GM21825 (cell line): ENCODE measurements at regions not wholly inside any gene's neighbourhood (a gene's known extent, or its start where the extent isn't known, plus 50 kb on each side); places are given as distances from the start of the nearest gene placed in this dataset.
"Not testable (repeated sequence)": the region's sequence is repeated elsewhere in the genome, so short reads cannot be mapped to it uniquely, and the experiment has no call there.

Source experiments
- ATAC-seq: cut with Tn5 transposase; IDR thresholded peaks from one replicate; pipeline ENCODE4 v1.9.1; 2021; ENCODE audit warnings: mild to moderate bottlenecking, moderate library complexity; ENCODE audit not compliant: unreplicated experiment

DNA sequence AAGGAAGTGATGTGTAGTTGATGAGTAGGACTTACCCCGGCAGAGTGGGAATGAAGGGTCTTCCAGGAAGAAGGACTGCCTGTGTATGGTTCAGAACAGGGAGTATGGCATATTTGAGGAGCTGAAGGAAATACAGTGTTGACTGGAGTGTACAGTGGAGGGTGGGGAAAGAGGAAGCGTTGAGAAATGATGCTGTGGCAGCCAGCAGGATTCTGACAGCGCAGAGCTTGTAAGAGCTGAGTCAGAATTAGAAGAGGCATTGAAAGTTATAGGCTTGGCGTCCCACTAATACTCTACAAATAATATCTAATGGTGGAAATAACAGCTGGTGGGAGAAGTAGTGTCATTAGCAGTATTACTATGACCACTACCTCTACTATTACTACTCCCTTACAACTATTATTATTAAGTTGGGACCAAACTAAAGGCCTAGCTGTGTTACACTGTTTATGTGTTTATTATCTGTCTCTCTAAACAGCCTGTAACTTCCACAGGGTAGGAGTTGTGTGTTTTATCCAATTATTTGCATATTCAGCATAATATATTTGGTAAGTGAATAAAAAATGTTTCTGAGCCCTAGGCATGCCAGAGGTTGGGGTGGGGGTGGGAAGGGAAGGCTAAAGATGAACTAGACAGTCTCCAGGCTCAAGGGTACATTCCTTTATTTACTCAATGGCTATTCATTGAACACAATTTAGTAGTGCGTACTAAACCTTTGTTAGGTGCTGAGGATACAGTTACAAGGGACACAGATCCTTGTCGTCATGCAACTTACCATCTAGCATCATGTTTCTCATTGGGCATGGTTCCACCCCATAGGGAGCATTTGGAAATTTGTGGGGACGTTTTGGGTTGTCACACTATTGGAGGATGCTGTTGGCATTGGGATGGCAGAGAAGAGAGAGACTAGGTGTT lies 428.8 kb upstream of the ONECUT1 start:
- no peak for ATAC-seq

- ATAC-seq: no peak
Measured at GRCh38 chr15:53216036-53216435, 425.9 kb upstream of the ONECUT1 start.

GRCh38 chr15:53213336-53213735 lies 423.2 kb upstream of the ONECUT1 start:
- no peak for ATAC-seq

DNA sequence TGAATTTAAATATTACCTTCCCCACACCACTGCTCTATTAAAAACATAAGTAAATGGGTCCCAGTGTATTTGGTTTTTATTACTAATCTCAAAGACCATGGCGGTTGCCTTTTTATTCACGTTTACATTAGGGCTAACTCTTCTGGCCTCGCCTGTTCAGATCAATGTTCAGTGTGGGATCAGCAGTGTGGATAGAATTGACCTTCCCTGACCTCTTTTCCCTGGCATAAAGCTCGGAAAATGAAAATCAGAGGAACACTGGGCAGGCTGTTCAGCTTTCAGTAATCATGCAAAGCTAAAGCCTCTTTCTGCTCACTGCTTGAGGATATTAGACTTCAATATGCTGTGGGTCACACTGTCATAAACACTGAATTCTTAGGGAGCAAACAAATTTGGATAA lies 422.6 kb upstream of the ONECUT1 start:
- no peak for ATAC-seq

DNA sequence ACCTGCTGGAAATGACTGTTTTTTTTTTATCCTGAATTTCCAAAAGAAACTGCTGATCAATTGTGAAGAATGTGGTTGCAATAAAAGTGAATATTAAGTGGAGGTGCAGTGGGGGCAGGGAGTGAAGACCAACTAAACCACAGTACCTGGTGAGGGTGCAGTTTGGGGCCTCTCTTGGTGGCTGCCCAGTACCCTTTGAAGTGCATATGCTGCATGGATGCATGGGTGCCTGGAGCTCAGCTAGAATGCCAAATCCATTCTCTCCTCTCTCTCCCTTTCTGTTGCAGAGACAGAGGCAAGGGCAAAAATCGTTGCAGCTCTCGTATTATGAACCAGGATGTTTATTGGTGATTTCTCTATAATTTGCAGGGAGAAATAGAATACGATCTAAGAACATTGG lies 420.5 kb upstream of the ONECUT1 start:
- ATAC-seq: no peak

DNA sequence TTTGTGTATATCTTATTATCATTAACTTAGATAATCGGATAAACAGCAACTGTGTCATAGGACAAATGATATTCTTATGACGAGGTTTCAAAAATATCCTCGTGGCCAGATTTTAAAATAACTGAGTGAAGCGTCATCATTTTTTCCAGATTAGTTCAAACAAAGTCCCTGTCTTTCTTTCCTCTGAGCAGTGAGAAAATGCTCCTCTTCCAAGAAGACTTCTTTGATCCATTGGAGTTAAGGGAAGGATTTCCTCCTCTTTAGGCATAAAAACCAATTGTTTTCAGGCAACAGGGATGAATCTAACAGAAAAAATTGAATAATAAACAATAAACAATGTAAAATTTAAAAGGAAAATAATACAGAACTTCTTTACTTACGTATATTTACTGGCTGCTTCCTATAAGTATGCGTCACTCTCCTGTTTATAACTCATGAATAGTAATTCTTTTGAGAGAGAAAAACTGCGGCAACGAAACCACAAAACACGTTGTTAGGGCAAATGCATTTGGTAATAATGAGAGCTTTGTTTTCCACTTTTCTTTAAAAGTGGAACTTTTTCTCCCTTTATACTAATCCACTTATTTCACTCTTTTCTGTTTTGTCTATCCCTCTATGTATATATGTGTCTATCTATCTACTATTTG lies 419.4 kb upstream of the ONECUT1 start:
- ATAC-seq: no peak

- no peak for ATAC-seq
Measured at GRCh38 chr15:53208751-53209150, 418.6 kb upstream of the ONECUT1 start.

DNA sequence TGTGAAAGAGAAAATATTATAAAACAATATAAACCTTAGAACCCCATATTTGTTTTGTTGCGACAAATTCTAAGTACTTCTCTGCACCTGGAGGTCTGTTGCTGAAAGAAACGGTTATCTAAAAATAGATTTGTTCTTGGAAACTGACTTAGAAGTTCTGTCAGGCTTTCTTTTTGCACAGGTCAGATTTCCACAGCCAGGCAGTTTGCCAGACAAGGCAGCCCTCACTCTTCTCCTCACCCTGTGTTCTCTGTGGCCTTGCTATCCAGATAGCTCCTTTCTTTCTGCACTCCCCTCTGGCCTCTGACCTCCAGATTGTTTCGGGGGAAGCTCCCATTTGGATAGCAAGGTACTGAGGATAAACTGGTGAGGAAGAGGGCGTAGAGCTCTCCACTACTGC lies 413.3 kb upstream of the ONECUT1 start:
- ATAC-seq: no peak

- no peak for ATAC-seq
Measured at GRCh38 chr15:53202876-53203275, 412.7 kb upstream of the ONECUT1 start.

DNA sequence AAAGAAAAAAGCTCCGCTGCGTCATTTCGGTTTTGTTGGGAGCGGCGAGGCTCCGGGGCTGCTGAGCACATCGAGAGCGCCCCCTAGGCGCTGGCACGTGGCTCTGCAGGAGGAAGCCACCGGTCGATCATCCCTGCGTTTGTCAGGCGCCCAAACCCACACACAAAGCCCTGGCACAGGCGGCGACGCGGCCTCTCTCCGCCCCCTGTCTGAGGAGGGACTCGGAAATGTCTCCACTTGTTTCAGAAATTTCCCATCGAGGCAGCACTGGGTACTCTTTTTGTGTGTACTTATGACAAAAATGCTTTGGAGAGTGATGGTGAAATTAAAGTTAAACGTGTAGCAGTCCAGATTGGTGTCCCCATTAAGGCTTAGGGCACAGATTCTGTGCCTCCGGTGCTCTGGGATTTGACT lies 407.3 kb upstream of the ONECUT1 start:
- peak; percentile 52 for ATAC-seq

DNA sequence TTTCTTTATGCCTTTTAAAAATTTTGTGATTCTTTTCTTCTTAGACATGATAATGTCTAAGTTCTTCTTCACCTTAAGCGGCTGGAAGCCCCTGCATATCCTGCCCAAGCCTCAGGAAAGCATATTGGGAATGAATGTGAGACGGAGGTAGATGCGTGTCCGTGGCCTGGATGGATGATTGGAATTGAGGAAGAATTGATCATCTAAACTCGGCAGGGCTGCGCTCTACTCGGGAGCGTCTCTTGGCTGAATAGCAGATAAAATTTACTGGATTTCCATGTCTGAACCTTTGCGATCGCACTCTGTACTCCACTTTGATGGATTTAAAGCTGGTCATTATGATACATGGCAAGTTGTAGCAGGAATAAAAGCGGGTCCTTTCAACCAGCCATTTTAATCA lies 406.7 kb upstream of the ONECUT1 start:
- ATAC-seq: no peak

GRCh38 chr15:53196242-53196641 lies 406.1 kb upstream of the ONECUT1 start:
- ATAC-seq: no peak

GRCh38 chr15:53193149-53193548 lies 403.0 kb upstream of the ONECUT1 start:
- ATAC-seq: no peak

GRCh38 chr15:53189860-53190259 lies 399.7 kb upstream of the ONECUT1 start:
- no peak for ATAC-seq

- ATAC-seq: not testable (repeated sequence)
Measured at GRCh38 chr15:53183449-53183848, 393.3 kb upstream of the ONECUT1 start.

- no peak for ATAC-seq
Measured at GRCh38 chr15:53171571-53171970, 381.4 kb upstream of the ONECUT1 start.

GRCh38 chr15:53166684-53167201 lies 376.6 kb upstream of the ONECUT1 start:
- ATAC-seq: no peak

DNA sequence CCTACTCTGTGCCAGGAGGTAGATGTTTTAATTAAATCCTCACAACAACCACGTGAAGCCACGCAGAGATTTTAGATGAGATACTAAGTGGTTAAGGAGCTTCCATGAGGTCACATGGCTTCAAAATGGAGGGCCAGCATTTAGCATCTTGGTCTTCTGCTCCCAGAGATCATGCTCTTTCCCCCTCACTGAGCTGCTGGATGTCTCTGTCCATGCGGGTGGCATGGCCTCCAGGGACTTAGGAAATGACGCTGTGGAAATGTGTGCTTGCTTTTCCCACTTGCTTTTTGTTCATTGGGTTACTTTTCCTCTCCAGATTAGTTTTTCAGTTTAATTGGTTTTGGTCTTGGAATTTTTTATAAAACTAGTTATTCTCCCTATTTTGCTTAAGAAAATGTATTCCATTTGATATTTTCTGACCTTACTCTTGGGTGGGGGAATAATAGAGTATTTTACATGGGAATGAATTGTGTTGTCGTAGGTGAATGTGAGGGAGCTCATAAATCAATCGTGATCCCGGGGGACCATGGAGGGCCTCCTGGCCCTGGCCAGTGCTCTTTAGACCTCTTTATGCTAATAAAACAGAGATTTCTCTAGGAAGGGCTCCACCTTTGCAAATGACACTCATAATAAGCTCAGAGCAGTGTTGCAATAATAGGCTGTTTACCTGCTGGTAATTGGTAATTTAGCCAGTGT lies 376.0 kb upstream of the ONECUT1 start:
- ATAC-seq: no peak

DNA sequence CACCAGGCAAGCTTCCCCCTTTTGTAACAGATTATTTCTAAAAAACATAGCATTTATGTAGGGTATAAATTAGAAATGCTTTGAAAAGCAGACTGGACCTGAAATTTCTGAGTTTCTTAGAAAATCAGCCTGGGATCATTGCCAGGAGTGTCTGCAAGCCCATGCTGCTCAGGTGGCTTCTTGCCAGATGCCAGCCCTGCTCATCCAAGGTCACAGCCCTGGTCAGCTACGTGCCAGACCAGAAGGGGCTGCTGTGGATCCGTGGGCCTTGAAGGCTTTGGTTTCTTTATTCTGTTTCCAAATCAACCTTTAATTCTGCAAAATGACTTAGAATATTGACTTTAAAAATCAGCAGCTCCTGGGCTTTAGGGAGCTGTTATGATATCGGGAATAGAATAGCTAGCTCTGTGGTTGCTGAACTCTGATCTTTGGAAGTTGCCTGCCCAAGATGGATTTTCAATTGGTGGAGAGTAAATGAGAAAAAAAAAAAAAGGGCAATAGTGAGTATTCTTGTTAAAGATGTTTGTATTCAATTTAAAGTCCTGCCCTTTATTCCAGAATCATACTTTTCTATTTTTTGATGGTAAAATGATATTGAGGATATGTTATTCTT lies 370.1 kb upstream of the ONECUT1 start:
- no peak for ATAC-seq

- no peak for ATAC-seq
Measured at GRCh38 chr15:53159458-53159857, 369.3 kb upstream of the ONECUT1 start.

DNA sequence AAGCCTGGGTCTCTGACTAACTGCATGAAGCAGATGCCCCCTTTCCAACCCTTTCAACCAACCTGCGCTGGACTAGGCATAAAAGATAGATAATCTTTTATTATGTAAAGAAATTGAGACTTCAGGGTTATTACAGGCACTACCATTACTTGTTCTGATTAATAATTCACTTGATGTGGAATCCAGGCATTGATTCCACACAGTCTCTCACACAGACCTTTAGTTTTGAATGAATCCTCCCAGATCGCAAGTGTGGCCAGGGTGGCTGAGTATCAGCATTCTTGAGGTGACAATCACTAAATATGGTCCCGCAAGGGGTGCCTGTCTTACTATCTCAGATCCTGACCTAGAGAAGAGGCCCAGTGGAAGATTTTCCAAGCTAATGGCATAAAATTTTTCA lies 368.9 kb upstream of the ONECUT1 start:
- ATAC-seq: no peak
